Right lobe of liver (tissue), 4 donors: ENCODE measurements at regions not wholly inside any gene's neighbourhood (a gene's known extent, or its start where the extent isn't known, plus 50 kb on each side); places are given as distances from the start of the nearest gene placed in this dataset.

ENCODE experiments used
- POLR2A ChIP-seq: fragments of 450-650 bp; IDR thresholded peaks from one replicate; pipeline ENCODE4 v1.6.1; 2017; ENCODE audit warnings: antibody characterized with exemption, mild to moderate bottlenecking
- TF ChIP-seq, protein P1 (sequence below), 4 donors: fragments of 200-600 bp in 3 of 4; fragments of 450-650 bp in 1 of 4; IDR thresholded peaks; one replicate each; pipeline versions ENCODE4 v1.5.1 to v1.8.0; 2016 to 2022; ENCODE audit warnings: antibody characterized with exemption in 4 of 4, mild to moderate bottlenecking in 2 of 4
- donor health status: DM: no; HTN: no; CAD: no.
- donor health status: DM: no; HTN: no; CAD: no.
- donor health status: DM: no; HTN: yes; CAD: no.

DNA sequence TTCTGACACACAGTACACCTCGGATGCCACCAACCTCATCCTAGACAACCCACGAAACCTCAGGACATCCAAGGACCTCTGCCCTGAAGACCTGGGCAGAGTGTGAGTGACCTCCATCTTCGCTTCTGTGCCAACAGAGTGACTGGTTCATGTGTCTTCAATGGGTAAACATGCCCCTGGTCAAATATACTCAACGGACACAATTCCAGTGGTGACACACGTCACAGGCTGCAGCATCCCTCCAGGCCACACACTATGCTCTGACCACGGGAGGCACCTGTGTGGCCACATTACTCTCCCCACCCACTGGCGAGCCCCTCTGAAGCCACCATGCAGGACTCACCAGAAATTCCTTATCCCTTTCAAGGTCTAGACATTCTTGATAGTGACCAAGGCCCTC lies 85.2 kb downstream of the GALR1 start:
- TF ChIP-seq, protein P1, sequence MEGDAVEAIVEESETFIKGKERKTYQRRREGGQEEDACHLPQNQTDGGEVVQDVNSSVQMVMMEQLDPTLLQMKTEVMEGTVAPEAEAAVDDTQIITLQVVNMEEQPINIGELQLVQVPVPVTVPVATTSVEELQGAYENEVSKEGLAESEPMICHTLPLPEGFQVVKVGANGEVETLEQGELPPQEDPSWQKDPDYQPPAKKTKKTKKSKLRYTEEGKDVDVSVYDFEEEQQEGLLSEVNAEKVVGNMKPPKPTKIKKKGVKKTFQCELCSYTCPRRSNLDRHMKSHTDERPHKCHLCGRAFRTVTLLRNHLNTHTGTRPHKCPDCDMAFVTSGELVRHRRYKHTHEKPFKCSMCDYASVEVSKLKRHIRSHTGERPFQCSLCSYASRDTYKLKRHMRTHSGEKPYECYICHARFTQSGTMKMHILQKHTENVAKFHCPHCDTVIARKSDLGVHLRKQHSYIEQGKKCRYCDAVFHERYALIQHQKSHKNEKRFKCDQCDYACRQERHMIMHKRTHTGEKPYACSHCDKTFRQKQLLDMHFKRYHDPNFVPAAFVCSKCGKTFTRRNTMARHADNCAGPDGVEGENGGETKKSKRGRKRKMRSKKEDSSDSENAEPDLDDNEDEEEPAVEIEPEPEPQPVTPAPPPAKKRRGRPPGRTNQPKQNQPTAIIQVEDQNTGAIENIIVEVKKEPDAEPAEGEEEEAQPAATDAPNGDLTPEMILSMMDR (IDR thresholded peaks at IDR 0.05), result no peak
- no peak for TF ChIP-seq POLR2A
